GM23338 (cell line): ENCODE measurements at regions not wholly inside any gene's neighbourhood (a gene's known extent, or its start where the extent isn't known, plus 50 kb on each side); places are given as distances from the start of the nearest gene placed in this dataset.

ENCODE experiments used
- ATAC-seq: fragments of 200-7000 bp; cut with Tn5 transposase; 3 replicates; pipeline ENCODE4 v1.9.1; 2020
- DNase-seq: peaks from one replicate; pipeline ENCODE4 v3.0.0-alpha.2; 2015; ENCODE audit warnings: low spot score
- H2AFZ ChIP-seq: fragments of 200-600 bp; sonication (generic); 2 replicates; pipeline ENCODE4 v1.8.0; 2016; ENCODE audit warnings: antibody characterized with exemption, mild to moderate bottlenecking, moderate library complexity
- H3F3A ChIP-seq: fragments of 200-600 bp; sonication (generic); replicated peaks from 2 replicates; pipeline ENCODE4 v1.8.0; 2017; ENCODE audit warnings: antibody characterized with exemption, mixed run types, low read depth
- H3K27ac ChIP-seq: fragments of 200-600 bp; sonication (generic); 2 replicates; pipeline ENCODE4 v1.6.1; 2016; ENCODE audit warnings: low read depth
- H3K27me3 ChIP-seq: fragments of 200-600 bp; sonication (generic); 2 replicates; pipeline ENCODE4 v1.8.0; 2016; ENCODE audit warnings: mild to moderate bottlenecking, mixed run types, moderate library complexity; ENCODE audit not compliant: insufficient read depth
- H3K36me3 ChIP-seq: fragments of 200-600 bp; sonication (generic); 2 replicates; pipeline ENCODE4 v1.8.0; 2016; ENCODE audit warnings: mild to moderate bottlenecking; ENCODE audit not compliant: insufficient read depth
- H3K4me1 ChIP-seq: fragments of 200-600 bp; sonication (generic); 2 replicates; pipeline ENCODE4 v1.8.0; 2016; ENCODE audit warnings: mild to moderate bottlenecking, moderate library complexity; ENCODE audit not compliant: insufficient read depth
- H3K4me2 ChIP-seq: fragments of 200-600 bp; sonication (generic); 2 replicates; pipeline ENCODE4 v1.7.1; 2017; ENCODE audit warnings: mixed run types
- H3K4me3 ChIP-seq: fragments of 200-600 bp; sonication (generic); 2 replicates; pipeline ENCODE4 v1.6.1; 2016; ENCODE audit warnings: mixed run types
- H3K79me2 ChIP-seq: fragments of 200-600 bp; sonication (generic); replicated peaks from 2 replicates; pipeline ENCODE4 v1.8.0; 2017; ENCODE audit warnings: mild to moderate bottlenecking; ENCODE audit not compliant: insufficient read depth
- H3K9me2 ChIP-seq: fragments of 200-600 bp; sonication (generic); 2 replicates; pipeline ENCODE4 v1.8.0; 2017; ENCODE audit not compliant: insufficient read depth
- H4K20me1 ChIP-seq: fragments of 200-600 bp; sonication (generic); replicated peaks from 2 replicates; pipeline ENCODE4 v1.8.0; 2017; ENCODE audit warnings: mild to moderate bottlenecking; ENCODE audit not compliant: insufficient read depth
- H3K27ac Mint-ChIP-seq: 2 replicates; pipeline ENCODE4 v1.8.0; 2020; ENCODE audit warnings: inconsistent platforms, mild to moderate bottlenecking, moderate library complexity, mixed read lengths
- H3K27me3 Mint-ChIP-seq: 3 replicates; pipeline ENCODE4 v1.8.0; 2022; ENCODE audit warnings: low read depth, mild to moderate bottlenecking, moderate library complexity, mixed read lengths, inconsistent platforms; ENCODE audit not compliant: insufficient read depth, poor library complexity
- H3K36me3 Mint-ChIP-seq: 3 replicates; pipeline ENCODE4 v1.8.0; 2021; ENCODE audit warnings: low read depth, mild to moderate bottlenecking, inconsistent platforms, moderate library complexity, mixed read lengths
- H3K4me1 Mint-ChIP-seq: 3 replicates; pipeline ENCODE4 v1.8.0; 2020; ENCODE audit warnings: mild to moderate bottlenecking, inconsistent platforms, mixed read lengths
- H3K4me3 Mint-ChIP-seq: 3 replicates; pipeline ENCODE4 v1.8.0; 2021; ENCODE audit warnings: moderate library complexity, mild to moderate bottlenecking, inconsistent platforms, mixed read lengths
- H3K9me3 Mint-ChIP-seq: 3 replicates; pipeline ENCODE4 v1.8.0; 2020; ENCODE audit warnings: moderate library complexity, mild to moderate bottlenecking, inconsistent platforms, mixed read lengths
- CREB1 ChIP-seq: fragments of 250-450 bp; sonication (Bioruptor Pico); IDR thresholded peaks from 2 replicates; pipeline ENCODE4 v1.5.0; 2020; ENCODE audit warnings: low read depth, mild to moderate bottlenecking, moderate library complexity
- EZH2 ChIP-seq: fragments of 200-600 bp; sonication (generic); IDR thresholded peaks from one replicate; pipeline ENCODE4 v1.8.0; 2017; ENCODE audit warnings: antibody characterized with exemption, mild to moderate bottlenecking, low read depth; ENCODE audit not compliant: unreplicated experiment
- EZH2phosphoT487 ChIP-seq: fragments of 200-600 bp; sonication (generic); IDR thresholded peaks from one replicate; pipeline ENCODE4 v1.8.1; 2018; ENCODE audit warnings: antibody characterized with exemption; ENCODE audit not compliant: unreplicated experiment
- JUNB ChIP-seq: IDR thresholded peaks from one replicate; pipeline ENCODE4 v1.6.1; 2016; ENCODE audit warnings: antibody characterized with exemption; ENCODE audit not compliant: unreplicated experiment
- NANOG ChIP-seq: IDR thresholded peaks from 2 replicates; pipeline ENCODE4 v1.6.1; 2016; ENCODE audit warnings: antibody characterized with exemption, borderline replicate concordance
- POLR2AphosphoS5 ChIP-seq: IDR thresholded peaks from 2 replicates; pipeline ENCODE4 v1.6.1; 2016; ENCODE audit warnings: antibody characterized with exemption, low read depth
- STAT1 ChIP-seq: IDR thresholded peaks from one replicate; pipeline ENCODE4 v1.6.1; 2016; ENCODE audit warnings: antibody characterized with exemption; ENCODE audit not compliant: unreplicated experiment
- ZNF114 ChIP-seq: fragments of 250-450 bp; sonication (Bioruptor Pico); IDR thresholded peaks from 2 replicates; pipeline ENCODE4 v1.5.0; 2020; ENCODE audit warnings: mild to moderate bottlenecking, moderate library complexity
- ZNF331 ChIP-seq: fragments of 250-450 bp; sonication (Bioruptor Pico); IDR thresholded peaks from 2 replicates; pipeline ENCODE4 v1.5.0; 2020; ENCODE audit warnings: low read depth, mild to moderate bottlenecking, moderate library complexity
- TF ChIP-seq, protein P1 (sequence below), 2 experiments: fragments of 200-600 bp in 1 of 2; sonication (generic) in 1 of 2; conservative IDR thresholded peaks; 2 replicates each; pipeline versions ENCODE4 v1.5.1 to v1.6.1; 2016 to 2017; ENCODE audit warnings: antibody characterized with exemption in 2 of 2, low read depth in 2 of 2, mild to moderate bottlenecking in 2 of 2, moderate library complexity in 1 of 2
- TF ChIP-seq, protein P2 (sequence below): fragments of 250-450 bp; sonication (Bioruptor Pico); IDR thresholded peaks from 2 replicates; pipeline ENCODE4 v1.5.0; 2020; ENCODE audit warnings: mild to moderate bottlenecking, moderate library complexity
- TF ChIP-seq, protein P3 (sequence below): IDR thresholded peaks from 2 replicates; pipeline ENCODE4 v1.6.1; 2016; ENCODE audit warnings: antibody characterized with exemption
- TF ChIP-seq, protein P4 (sequence below): IDR thresholded peaks from one replicate; pipeline ENCODE4 v1.6.1; 2018; ENCODE audit warnings: antibody characterized with exemption; ENCODE audit not compliant: unreplicated experiment

DNA sequence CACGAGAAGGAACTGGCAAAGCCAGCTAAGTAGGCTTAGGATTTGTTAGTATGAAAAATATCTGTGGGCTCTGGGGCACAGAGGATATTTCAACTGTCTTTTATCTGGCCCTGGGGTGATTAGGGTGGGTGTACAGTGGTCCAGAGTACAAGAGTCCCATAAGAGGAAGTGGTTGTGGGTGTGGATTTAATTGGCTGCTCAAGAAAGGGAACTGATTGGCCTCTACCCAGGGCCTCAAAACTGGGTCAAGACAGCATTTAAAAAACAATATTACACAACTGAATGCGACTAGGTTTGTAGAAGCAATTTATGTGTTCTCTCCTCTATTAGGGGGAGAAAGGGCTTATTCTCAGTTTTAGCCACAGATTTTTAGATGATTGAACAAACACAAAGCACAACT is 1353.4 kb upstream of the WWC1 start:
- Histone ChIP-seq H3K36me3 (no peaks in the 10 kb centered on the region), H3K27me3 (no peaks in the 10 kb centered on the region), H3K4me2 (no peak overlapping the region), H3K27ac (no peak overlapping the region), H2AFZ (peak overlapping the region; percentile 59; the same call in 1 of the 2 replicates), H4K20me1 (no peaks in the 10 kb centered on the region), H3K4me3 (no peak overlapping the region), H3K4me1 (no peaks in the 10 kb centered on the region), H3K79me2 (no peaks in the 10 kb centered on the region), H3K9me2 (no peaks in the 10 kb centered on the region), H3F3A (no peaks in the 10 kb centered on the region)
- no peak for DNase-seq
- H3K9me3 Mint-ChIP-seq: peaks cover 26% of the 10 kb centered on the region
- no peak overlapping the region for H3K4me3 Mint-ChIP-seq
- ATAC-seq: no peak
- TF ChIP-seq EZH2phosphoT487 (no peak), NANOG (no peak), EZH2 (no peak), JUNB (no peak), STAT1 (no peak), POLR2AphosphoS5 (no peak), ZNF331 (no peak), CREB1 (CRISPR knock-in tag) (no peak), ZNF114 (CRISPR knock-in tag) (no peak)
- TF ChIP-seq, protein P1, sequence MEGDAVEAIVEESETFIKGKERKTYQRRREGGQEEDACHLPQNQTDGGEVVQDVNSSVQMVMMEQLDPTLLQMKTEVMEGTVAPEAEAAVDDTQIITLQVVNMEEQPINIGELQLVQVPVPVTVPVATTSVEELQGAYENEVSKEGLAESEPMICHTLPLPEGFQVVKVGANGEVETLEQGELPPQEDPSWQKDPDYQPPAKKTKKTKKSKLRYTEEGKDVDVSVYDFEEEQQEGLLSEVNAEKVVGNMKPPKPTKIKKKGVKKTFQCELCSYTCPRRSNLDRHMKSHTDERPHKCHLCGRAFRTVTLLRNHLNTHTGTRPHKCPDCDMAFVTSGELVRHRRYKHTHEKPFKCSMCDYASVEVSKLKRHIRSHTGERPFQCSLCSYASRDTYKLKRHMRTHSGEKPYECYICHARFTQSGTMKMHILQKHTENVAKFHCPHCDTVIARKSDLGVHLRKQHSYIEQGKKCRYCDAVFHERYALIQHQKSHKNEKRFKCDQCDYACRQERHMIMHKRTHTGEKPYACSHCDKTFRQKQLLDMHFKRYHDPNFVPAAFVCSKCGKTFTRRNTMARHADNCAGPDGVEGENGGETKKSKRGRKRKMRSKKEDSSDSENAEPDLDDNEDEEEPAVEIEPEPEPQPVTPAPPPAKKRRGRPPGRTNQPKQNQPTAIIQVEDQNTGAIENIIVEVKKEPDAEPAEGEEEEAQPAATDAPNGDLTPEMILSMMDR (conservative IDR thresholded peaks at IDR 0.05; ENCODE audit: low read depth in 2 of 2): no peak
- TF ChIP-seq, protein P2, sequence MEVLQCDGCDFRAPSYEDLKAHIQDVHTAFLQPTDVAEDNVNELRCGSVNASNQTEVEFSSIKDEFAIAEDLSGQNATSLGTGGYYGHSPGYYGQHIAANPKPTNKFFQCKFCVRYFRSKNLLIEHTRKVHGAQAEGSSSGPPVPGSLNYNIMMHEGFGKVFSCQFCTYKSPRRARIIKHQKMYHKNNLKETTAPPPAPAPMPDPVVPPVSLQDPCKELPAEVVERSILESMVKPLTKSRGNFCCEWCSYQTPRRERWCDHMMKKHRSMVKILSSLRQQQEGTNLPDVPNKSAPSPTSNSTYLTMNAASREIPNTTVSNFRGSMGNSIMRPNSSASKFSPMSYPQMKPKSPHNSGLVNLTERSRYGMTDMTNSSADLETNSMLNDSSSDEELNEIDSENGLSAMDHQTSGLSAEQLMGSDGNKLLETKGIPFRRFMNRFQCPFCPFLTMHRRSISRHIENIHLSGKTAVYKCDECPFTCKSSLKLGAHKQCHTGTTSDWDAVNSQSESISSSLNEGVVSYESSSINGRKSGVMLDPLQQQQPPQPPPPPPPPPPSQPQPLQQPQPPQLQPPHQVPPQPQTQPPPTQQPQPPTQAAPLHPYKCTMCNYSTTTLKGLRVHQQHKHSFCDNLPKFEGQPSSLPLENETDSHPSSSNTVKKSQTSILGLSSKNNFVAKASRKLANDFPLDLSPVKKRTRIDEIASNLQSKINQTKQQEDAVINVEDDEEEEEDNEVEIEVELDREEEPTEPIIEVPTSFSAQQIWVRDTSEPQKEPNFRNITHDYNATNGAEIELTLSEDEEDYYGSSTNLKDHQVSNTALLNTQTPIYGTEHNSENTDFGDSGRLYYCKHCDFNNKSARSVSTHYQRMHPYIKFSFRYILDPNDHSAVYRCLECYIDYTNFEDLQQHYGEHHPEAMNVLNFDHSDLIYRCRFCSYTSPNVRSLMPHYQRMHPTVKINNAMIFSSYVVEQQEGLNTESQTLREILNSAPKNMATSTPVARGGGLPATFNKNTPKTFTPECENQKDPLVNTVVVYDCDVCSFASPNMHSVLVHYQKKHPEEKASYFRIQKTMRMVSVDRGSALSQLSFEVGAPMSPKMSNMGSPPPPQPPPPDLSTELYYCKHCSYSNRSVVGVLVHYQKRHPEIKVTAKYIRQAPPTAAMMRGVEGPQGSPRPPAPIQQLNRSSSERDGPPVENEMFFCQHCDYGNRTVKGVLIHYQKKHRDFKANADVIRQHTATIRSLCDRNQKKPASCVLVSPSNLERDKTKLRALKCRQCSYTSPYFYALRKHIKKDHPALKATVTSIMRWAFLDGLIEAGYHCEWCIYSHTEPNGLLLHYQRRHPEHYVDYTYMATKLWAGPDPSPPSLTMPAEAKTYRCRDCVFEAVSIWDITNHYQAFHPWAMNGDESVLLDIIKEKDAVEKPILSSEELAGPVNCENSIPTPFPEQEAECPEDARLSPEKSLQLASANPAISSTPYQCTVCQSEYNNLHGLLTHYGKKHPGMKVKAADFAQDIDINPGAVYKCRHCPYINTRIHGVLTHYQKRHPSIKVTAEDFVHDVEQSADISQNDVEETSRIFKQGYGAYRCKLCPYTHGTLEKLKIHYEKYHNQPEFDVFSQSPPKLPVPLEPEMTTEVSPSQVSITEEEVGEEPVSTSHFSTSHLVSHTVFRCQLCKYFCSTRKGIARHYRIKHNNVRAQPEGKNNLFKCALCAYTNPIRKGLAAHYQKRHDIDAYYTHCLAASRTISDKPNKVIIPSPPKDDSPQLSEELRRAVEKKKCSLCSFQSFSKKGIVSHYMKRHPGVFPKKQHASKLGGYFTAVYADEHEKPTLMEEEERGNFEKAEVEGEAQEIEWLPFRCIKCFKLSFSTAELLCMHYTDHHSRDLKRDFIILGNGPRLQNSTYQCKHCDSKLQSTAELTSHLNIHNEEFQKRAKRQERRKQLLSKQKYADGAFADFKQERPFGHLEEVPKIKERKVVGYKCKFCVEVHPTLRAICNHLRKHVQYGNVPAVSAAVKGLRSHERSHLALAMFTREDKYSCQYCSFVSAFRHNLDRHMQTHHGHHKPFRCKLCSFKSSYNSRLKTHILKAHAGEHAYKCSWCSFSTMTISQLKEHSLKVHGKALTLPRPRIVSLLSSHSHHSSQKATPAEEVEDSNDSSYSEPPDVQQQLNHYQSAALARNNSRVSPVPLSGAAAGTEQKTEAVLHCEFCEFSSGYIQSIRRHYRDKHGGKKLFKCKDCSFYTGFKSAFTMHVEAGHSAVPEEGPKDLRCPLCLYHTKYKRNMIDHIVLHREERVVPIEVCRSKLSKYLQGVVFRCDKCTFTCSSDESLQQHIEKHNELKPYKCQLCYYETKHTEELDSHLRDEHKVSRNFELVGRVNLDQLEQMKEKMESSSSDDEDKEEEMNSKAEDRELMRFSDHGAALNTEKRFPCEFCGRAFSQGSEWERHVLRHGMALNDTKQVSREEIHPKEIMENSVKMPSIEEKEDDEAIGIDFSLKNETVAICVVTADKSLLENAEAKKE (CRISPR knock-in tag): no peak
- TF ChIP-seq, protein P3, sequence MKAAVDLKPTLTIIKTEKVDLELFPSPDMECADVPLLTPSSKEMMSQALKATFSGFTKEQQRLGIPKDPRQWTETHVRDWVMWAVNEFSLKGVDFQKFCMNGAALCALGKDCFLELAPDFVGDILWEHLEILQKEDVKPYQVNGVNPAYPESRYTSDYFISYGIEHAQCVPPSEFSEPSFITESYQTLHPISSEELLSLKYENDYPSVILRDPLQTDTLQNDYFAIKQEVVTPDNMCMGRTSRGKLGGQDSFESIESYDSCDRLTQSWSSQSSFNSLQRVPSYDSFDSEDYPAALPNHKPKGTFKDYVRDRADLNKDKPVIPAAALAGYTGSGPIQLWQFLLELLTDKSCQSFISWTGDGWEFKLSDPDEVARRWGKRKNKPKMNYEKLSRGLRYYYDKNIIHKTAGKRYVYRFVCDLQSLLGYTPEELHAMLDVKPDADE: no peak
- TF ChIP-seq, protein P4, sequence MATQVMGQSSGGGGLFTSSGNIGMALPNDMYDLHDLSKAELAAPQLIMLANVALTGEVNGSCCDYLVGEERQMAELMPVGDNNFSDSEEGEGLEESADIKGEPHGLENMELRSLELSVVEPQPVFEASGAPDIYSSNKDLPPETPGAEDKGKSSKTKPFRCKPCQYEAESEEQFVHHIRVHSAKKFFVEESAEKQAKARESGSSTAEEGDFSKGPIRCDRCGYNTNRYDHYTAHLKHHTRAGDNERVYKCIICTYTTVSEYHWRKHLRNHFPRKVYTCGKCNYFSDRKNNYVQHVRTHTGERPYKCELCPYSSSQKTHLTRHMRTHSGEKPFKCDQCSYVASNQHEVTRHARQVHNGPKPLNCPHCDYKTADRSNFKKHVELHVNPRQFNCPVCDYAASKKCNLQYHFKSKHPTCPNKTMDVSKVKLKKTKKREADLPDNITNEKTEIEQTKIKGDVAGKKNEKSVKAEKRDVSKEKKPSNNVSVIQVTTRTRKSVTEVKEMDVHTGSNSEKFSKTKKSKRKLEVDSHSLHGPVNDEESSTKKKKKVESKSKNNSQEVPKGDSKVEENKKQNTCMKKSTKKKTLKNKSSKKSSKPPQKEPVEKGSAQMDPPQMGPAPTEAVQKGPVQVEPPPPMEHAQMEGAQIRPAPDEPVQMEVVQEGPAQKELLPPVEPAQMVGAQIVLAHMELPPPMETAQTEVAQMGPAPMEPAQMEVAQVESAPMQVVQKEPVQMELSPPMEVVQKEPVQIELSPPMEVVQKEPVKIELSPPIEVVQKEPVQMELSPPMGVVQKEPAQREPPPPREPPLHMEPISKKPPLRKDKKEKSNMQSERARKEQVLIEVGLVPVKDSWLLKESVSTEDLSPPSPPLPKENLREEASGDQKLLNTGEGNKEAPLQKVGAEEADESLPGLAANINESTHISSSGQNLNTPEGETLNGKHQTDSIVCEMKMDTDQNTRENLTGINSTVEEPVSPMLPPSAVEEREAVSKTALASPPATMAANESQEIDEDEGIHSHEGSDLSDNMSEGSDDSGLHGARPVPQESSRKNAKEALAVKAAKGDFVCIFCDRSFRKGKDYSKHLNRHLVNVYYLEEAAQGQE: no peak
- H3K36me3 Mint-ChIP-seq: peaks cover 23% of the 10 kb centered on the region; the same call in 2 of the 3 replicates
- no peaks in the 10 kb centered on the region for H3K27me3 Mint-ChIP-seq
- H3K4me1 Mint-ChIP-seq: no peaks in the 10 kb centered on the region
- no peak overlapping the region for H3K27ac Mint-ChIP-seq
